ENCODE measurements at regions not wholly inside any gene's neighbourhood (a gene's known extent, or its start where the extent isn't known, plus 50 kb on each side); places are given as distances from the start of the nearest gene placed in this dataset.
"Not testable (repeated sequence)": the region's sequence is repeated elsewhere in the genome, so short reads cannot be mapped to it uniquely, and the experiment has no call there.

DNA sequence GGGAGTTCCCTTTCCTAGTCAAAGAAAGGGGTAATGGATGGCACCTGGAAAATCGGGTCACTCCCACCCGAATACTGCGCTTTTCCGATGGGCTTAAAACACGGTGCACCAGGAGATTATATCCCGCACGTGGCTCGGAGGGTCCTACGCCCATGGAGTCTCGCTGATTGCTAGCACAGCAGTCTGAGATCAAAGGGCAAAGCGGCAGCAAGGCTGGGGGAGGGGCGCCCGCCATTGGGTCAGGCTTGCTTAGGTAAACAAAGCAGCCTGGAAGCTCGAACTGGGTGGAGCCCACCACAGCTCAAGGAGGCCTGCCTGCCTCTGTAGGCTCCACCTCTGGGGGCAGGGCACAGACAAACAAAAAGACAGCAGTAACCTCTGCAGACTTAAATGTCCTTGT lies 683.3 kb upstream of the MIR17HG start:
- DNase-seq, result not testable (repeated sequence)

DNA sequence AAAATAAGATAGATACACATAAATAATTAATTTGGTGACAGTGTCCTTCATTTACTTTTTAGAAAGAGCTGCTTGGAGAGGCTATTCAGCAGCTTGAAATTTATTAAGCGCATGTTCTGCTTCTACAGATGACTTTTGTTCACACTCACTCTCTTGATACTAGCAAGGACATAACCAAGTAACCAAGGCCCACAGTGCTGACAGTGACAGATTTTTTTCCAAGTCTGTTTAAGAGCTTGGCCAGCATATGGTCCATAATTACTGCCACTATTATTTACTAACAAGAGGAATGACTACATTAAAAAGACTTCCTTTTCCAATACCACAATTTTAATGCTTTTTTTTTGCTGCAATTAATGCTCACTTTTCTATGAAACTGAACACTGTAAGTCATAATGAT lies 673.7 kb upstream of the MIR17HG start:
- DNase-seq, result no peak

DNA sequence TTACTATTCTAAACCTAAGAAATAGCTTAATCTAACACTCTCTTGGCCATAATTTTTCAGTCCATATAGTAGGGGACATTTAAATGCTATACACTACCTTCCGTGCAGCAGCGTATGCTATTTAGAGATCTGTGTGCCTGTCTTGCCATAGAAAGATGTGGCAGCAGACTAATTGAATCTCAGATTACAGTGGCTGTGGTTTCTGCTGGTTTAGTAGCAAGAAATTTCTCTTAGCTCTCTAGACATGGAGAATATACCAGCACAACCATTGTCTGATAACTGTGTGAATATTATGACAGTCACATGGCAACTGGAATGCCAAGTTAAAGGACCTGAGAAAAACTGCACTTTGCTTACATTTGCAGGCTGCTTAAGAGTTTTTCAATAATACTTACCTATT lies 672.4 kb upstream of the MIR17HG start:
- DNase-seq, result no peak

DNA sequence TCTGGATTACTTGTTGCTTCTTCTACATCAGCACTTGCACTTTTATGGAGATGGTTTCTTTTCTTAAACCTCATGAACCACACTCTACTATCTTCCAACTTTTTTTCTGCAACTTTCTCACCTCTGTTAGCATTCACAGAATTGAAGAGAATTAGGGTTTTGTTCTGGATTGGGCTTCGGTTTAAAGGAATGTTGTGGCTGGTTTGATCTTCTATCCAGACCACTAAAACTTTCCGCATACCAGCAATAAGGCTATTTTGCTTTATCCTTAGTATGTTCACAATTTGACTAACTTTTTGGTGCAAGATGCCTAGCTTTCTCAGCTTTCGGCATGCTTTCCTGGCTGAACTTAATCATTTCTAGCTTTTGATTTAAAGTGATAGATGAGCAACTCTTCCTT lies 666.7 kb upstream of the MIR17HG start:
- DNase-seq, result no peak

DNA sequence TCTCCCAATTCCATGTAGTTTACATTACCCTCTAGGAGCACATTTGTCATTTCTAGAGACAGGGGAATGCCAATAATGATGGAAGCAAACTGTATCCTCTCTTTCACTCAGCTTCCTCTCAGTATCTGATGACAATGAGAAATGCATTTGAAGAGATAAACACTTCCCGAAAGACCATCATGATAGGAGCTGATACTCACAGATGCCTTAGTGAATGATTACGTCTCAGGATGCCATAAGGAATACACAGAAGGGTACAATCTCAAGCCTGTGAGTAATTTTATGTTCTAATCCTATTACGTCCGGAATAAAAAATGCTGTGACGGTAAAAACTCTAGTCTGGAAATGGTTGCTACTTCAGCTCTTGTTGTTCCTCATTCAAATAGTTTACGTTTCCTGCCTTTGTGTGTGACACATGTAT lies 663.8 kb upstream of the MIR17HG start:
- no peak for DNase-seq

DNA sequence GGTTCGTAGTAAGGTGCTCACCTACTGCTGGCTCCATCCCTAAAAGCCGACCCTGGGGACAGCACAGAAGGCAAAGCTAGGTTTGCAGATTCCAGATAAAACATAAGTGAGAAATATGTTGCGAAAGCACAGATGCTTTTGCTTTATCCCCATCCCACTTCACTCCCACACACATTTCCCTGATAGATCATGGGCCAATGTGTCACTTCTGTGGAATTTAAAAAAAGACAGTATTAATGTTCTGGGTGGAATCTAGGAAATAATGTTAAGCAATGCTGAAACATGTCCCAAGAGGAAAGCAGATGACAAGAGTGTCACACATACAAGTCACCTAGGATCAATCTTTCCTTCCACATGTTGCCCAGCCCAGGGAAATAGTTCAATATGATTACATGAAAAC lies 661.0 kb upstream of the MIR17HG start:
- no peak for DNase-seq

DNA sequence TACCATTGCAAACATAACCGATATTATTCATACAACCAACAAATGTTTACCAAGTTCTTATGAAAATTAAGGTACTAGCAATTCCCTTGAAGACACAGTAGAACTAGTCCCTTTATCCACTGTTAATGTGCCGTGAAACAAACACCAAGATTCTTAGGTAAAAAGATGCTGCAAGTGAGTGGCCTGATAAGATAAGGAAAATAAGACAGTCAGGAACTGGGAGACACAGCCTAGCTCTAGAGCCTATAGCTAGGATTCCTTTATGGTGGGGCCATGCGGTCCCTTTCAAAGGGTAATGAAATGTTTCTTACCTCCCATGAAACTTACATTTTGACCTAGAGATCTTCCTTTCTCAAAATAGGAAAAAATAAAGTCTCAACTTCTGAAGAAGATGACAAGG lies 658.4 kb upstream of the MIR17HG start:
- no peak for DNase-seq

DNA sequence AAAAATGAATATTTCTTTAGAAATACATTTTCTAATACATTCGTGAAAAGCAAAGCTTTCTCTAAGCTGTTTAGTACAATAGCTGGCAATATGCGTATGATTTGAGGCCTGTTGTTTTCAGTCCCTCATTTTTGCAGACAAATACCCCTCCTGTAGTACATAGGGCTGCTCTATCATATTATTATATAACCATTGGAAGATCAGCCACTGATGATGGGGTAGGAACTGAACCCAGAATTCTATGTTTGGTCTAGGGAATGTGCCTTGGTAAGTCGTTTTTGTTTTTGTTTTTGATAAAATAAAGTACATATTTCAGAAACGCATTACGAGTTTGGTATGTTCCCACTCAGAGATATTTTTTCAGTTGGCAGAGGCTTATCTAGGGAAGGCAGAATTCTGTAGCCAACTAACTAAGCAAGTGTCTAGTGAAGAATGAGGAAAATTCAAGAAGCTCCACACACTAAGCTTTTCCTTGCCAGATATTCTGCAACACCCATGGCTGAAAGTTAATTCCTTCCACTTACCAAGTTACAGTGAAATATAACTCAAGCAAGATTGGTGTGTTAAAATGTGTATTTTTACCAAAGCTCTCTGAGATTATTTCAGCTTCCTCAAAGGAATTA lies 656.9 kb upstream of the MIR17HG start:
- no peak for DNase-seq

DNA sequence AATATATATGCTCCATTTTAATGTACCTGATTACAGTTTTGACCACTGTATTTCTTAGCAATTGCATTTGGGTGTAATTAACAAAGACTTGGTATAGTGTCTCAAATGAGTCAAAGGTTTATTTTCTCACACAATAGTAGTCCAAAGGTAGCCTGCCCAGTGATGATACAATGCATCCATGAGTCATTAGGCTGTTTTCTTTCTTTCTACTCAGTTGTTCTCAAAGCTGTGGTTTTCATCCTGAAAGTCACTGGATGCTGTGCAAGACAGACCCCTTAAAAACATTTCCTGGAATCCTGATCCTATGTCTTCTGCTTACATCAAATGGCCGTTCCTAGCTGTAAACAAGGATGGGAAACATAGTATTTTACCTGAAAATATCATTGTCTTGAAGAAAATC lies 651.2 kb upstream of the MIR17HG start:
- DNase-seq, result no peak

DNA sequence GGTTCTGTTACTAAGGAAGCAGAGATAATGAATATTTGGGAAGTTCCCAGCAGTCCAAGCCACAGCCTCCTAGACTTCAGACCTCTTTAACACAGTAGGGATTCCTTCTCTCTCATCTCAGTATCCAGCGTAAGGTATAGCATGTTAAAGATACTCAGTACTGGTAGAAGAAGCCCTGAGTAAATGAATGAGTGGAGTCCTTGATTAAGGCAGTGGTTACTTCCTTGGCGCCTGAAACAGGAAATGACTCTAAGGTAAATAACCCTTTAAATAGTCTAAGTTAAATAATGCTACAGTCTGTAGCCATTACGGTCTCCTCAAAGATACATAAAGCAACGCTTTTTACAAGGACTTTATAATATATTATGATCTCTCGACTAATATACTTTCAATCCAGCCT lies 650.8 kb upstream of the MIR17HG start:
- no peak for DNase-seq

DNA sequence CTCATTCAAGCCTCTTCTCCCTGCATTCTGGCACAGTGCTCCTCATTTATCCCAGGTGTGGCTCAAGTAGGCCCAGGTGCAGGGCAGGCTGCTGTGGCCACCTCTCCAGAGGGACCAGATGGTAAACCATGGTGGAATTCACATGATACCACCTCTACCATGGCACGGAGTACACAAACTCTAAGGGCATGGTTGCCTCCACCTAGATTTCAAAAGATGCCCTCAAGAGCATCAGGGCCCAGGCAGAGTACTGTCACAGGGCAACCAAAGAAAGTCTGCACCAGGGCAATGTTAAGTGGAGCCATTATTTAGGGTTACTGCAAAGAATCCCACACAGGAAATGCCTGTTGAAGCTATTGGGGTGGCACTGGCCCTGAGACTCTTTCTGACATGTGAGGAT lies 647.1 kb upstream of the MIR17HG start:
- DNase-seq, result no peak

DNA sequence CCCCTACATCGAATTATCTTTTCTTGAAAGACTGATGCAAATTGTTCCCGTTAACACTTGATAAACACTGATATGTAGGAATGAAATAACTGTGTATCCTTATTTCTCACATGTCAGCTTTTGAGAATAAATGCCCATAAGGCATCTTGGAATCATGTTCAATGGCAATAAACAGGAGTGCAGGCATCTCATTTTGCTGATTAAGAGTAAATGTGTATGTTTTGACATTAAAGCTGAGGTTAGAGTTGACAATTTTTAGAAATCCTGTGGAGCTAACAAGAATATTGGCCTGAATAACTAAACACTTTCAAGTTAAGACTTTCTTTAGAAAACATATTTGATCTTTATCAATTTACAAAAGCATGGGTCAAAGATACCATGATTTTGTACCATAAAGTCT lies 646.2 kb upstream of the MIR17HG start:
- no peak for DNase-seq

DNA sequence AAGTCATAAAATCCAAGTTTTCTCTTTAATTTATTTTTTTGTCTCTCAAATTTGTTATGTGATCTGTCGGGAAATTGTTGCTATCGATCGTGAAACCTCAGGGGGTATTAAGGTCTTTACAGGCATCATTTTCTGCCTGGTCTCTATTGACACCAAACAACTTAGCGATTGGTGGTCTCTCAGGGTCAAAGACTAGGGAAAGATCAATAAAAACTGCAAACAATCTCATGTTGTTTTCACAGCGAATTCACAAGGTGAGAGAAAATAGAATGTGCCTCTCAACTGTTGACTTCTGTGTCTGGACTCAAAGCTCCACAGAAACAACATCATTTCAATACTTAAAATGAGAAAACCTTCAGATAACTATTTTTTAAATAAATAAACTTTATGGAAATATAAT lies 645.4 kb upstream of the MIR17HG start:
- no peak for DNase-seq

DNA sequence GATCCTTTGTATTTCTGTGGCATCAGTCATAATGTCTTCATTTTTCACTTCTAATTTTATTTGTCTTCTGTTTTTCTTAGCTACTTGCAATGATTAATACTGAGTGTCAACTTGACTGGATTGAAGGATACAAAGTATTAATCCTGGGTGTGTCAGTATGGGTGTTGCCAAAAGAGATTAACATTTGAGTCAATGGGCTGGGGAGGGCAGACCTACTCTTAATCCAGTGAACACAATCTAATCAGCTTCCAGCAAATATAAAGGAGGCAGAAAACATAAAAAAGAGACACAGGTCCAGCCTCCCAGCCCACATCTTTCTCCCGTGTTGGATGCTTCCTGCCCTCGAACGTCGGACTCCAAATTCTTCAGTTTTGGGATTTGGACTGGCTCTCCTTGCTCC lies 640.9 kb upstream of the MIR17HG start:
- no peak for DNase-seq

DNA sequence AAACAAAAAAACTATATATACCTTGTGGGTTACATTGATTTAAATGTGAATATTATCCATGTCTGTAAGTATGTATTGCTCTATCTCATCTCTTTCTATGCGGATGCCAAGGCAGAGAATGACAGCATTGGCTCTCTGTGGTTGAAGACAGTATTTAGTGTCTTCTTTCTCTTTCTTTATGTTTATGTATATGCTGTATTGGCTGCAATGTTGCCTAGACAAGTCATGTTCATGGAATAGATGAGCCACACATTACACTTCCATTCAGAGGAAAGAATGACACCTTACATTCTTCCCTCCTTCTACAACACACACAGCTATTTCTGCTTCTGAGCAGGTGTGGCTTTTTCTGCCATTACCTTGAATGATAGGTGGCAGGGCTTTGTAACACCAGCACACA lies 639.4 kb upstream of the MIR17HG start:
- DNase-seq, result no peak

DNA sequence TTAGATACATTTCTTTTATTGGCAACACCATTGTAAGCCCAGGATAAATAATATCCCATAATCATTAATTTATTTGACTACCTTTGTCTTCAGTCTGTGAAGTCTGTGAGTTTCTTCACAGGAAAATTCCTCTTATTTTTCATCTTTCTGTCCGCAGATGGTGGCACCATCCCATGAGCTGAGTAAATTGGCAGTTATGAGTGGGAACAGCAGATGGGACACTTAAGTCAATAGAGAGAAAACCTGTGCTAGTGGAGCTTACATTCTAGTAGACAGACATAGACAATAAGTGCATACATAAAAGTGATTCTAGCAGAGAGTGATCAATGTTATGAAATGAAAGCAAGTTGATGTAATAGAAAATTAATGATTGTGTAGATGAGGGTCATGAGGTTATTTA lies 638.2 kb upstream of the MIR17HG start:
- DNase-seq, result no peak

DNA sequence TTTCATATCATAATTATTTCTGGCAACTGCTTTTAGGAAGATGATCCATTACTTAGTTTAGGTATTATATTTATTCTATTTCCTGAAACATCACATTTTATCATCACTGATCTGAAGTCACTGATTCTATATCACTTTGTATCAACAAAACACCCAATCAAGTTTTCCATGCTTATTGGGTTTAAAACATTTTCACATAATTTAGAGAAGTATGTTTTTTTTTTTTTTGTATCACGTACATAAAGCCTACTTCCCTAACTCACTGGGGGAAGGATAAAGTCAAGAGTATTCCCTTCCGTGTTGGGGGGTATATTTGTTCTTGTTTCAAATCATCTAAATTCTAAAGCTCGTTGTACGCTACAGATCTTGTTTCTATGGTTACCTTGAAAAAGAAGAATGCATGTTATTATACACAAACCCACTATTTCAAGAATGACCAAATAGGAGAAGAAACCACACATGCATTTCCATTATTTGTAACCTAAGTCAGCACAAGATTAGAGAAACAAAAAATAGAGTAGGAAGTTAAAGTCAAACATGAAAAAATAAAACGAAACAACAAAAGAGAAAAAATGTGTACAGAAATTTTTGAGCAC lies 637.2 kb upstream of the MIR17HG start:
- no peak for DNase-seq

DNA sequence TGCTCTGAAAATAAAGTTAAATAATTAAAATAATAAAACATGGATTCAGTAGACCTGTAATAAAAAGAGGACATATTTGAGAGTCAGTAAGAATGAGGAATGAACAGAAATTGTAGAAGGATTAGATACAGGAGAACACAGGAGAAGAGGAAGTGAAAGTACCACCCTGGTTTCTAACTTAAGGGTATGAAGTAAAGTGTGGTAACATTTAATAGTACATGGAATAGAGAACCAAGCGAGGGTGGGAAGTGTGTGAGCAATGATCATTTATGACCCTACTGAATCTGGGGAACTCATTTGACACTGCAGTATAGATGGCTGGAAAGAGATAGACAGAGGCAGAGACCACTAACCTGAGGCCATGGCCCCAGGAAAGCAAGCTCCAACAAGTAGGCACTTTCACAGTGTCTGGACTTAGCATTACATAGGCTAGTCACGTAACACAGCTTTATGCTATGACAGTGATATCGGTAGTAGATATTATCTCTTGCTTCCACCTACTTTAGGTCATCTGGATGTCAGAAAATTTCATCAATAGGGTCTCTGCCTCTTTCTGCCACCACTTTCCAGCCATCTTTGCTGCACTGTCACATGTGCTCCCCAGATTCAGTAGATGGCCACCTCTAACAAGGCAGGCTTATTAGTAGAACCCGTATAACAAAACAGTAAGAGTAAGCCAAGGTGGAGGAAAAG lies 633.9 kb upstream of the MIR17HG start:
- no peak for DNase-seq

DNA sequence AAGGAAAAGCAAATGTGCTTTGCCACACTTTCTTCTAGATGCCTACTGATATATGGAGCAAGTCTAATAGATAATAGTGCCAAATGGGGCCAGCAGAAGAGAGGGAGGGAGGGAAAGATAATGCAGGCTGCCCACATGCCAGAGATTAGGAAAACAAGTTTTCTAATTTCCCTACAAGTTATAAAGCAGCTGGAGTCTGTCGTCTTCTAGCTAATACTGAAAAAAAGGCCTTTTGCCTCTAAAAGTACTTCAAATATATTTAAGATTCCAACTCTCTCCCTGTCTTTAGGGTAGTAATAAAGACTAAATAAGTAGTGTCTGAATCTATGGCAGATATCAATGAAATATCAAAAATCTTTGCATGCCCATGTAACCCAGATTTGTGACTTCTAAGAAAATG lies 632.0 kb upstream of the MIR17HG start:
- DNase-seq, result no peak

DNA sequence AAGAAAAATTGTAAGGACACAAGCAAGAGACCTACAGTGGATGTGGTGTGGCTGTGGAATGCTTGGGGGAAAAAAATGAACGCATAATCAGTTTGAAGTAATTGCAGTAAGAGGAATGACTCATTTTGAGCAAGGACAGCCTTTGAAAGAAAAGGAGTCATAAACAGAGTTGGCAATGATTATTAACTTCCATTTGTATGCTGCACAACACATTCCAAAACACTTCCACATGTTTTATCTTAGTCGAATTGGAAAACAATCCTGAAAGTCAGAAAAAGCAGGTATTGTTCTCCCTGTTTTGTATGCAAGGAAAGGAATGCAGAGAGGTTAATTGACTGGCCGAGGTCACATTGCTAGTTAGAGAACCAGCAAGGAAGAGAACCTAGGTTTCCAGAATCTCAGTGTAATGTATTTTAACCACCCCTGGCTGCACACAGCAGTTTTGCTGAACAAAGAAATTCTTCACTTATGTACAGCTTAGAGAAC lies 630.0 kb upstream of the MIR17HG start:
- DNase-seq, result no peak

DNA sequence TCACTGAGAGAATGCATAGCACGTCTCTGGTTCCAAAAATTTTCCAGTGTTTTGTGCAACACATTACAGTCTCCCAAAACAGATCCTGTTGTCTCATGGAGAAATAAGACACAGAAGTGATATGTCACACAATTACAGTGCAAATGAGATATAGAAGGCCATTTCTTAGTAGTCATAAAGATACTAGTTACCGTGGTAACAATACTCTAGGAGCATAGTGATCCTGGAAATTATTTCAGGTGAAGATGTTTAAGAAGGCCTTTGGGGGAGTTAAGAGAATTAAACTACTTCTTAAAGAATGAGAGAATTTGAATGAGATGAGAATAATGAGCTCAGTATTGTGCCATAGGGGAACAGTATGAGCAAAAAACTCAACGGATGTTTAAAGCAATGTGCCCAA lies 628.0 kb upstream of the MIR17HG start:
- DNase-seq, result no peak

DNA sequence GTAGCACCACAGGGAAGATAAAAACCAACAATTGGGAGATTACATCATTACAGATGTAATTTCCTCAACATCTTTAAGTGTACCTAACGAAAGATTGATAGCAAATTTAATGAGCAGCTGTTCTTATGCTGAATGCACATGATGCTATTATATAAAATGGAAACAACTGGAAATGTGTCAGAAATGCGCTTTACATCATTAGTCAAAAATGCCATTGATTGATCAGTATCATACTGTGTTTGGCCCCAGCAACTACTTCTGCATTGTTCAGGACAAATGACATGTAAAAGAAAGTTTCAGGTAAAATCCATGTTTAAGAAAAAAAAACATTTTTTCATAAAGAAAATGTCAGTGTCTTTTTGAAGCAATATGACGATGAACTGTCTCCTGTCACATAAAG lies 625.5 kb upstream of the MIR17HG start:
- no peak for DNase-seq

DNA sequence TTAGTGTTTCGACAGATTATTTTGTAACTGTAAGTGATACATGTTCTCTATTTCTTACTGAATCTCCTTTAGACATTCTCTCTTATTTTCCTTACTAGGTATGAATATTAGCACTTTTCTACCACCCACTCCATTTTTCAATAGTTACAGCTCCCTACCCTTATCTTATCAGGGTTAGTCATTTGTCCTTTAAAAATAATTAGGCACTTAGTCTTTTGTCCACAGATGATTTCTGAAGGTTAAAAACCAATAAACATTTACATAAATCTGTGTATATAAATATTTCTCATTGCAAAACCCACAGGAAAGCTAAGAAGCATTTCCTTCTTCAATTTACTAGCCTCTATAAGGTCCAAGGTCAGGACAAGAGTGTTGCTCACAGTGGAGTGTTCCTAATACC lies 624.1 kb upstream of the MIR17HG start:
- no peak for DNase-seq

DNA sequence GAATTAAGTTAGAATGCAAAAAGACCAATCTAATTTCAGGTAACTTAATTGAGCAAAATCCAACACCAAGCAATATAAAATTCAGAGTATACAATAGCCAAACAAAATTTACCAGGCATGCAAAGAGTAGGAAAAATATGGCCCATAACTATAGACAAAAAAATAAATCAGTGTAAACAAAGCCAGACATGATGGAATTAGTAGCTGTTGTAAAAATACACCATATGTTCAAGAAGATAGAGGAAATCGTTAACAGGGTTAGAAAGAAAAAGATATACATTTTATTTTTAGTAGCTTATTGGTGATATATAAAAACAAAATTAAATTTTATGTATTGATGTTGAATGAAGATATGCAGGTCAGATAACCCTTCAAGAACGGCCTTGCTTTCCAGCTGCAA lies 621.1 kb upstream of the MIR17HG start:
- DNase-seq, result no peak

DNA sequence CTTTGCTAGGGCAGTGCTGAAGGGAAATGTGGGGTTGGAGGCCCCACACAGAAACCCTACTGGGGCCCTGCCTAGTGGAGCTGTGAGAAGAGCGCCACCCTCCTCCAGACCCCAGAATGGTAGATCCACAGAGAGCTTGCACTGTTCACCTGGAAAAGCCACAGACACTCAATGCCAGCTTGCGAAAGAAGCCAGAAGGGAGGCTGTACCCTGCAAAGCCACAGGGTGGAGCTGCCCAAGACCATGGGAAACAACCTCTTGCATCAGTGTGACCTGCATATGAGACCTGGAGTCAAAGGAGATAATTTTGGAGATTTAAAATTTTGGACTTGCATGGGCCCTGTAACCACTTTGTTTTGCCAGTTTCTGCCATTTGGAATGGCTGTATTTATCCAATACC lies 615.4 kb upstream of the MIR17HG start:
- DNase-seq, result no peak
